ENCODE measurements at regions not wholly inside any gene's neighbourhood (a gene's known extent, or its start where the extent isn't known, plus 50 kb on each side); places are given as distances from the start of the nearest gene placed in this dataset.

- H3K4me3 ChIP-seq (ENCODE audit: low read depth, low read length), result no peak overlapping the region
- no peaks in the 10 kb centered on the region for H3K79me1 ChIP-seq (ENCODE audit: low read length)
- no peak for DNase-seq
Observed at GRCh38 chr18:60123031-60123430, 223.2 kb downstream of the PMAIP1 start.

GRCh38 chr18:60122339-60122738, 222.5 kb downstream of the PMAIP1 start:
- no peak overlapping the region for H3K4me2 ChIP-seq (ENCODE audit: low read length)
- no peak for DNase-seq
- H3K4me1 ChIP-seq (ENCODE audit: control insufficient read depth in 1 of 2, insufficient read depth in 2 of 2, low read length in 2 of 2), result no peaks in the 10 kb centered on the region
- no peak overlapping the region for H3K4ac ChIP-seq (ENCODE audit: low read depth, low read length)
- no peak overlapping the region for H3K9ac ChIP-seq (ENCODE audit: low read length)
- no peak overlapping the region for H3K4me3 ChIP-seq (ENCODE audit: low read depth, low read length)
- no peaks in the 10 kb centered on the region for H3K27me3 ChIP-seq (ENCODE audit: insufficient read depth, low read length)
- no peak overlapping the region for H2BK120ac ChIP-seq (ENCODE audit: insufficient read depth, low read length, poor library complexity)
- H3K23ac ChIP-seq (ENCODE audit: low read length), result no peak overlapping the region
- no peak overlapping the region for H4K91ac ChIP-seq (ENCODE audit: low read depth, low read length)
- no peak overlapping the region for H2AK5ac ChIP-seq (ENCODE audit: low read length)
- H3K27ac ChIP-seq (ENCODE audit: low read depth, low read length), result no peak overlapping the region
- H4K12ac ChIP-seq (ENCODE audit: low read depth, low read length), result no peak overlapping the region
- no peak overlapping the region for H2AFZ ChIP-seq (ENCODE audit: insufficient read depth, low read length, poor library complexity)
- H3K79me1 ChIP-seq (ENCODE audit: low read length), result no peaks in the 10 kb centered on the region
- no peak overlapping the region for H2BK12ac ChIP-seq (ENCODE audit: low read length)
- no peaks in the 10 kb centered on the region for H3K36me3 ChIP-seq (ENCODE audit: control insufficient read depth in 1 of 2, insufficient read depth in 2 of 2, low read length in 2 of 2)
- H3K79me2 ChIP-seq (ENCODE audit: control insufficient read depth, insufficient read depth, low read length, poor library complexity), result no peaks in the 10 kb centered on the region
- H4K8ac ChIP-seq (ENCODE audit: low read depth, low read length), result no peak overlapping the region
- no peak overlapping the region for H2BK5ac ChIP-seq (ENCODE audit: low read depth, low read length, poor library complexity)
- no peak overlapping the region for H3K18ac ChIP-seq (ENCODE audit: low read length)
- peaks cover 1% of the 10 kb centered on the region for H3K9me3 ChIP-seq (ENCODE audit: insufficient read depth, low read depth, low read length)
- H3K14ac ChIP-seq (ENCODE audit: low read length), result no peak overlapping the region

More at GRCh38 chr18:60123031-60123430, 223.2 kb downstream of the PMAIP1 start:
- no peaks in the 10 kb centered on the region for H3K4me1 ChIP-seq (ENCODE audit: control insufficient read depth in 1 of 2, insufficient read depth in 2 of 2, low read length in 2 of 2)
- no peaks in the 10 kb centered on the region for H3K79me2 ChIP-seq (ENCODE audit: control insufficient read depth, insufficient read depth, low read length, poor library complexity)
- no peak overlapping the region for H3K9ac ChIP-seq (ENCODE audit: low read length)
- H3K27me3 ChIP-seq (ENCODE audit: insufficient read depth, low read length), result no peaks in the 10 kb centered on the region
- no peak overlapping the region for H3K23ac ChIP-seq (ENCODE audit: low read length)
- H4K91ac ChIP-seq (ENCODE audit: low read depth, low read length), result no peak overlapping the region
- no CpG with 5 or more reads among the region's 1 CpG for WGBS (ENCODE audit: extremely low coverage, insufficient coverage, insufficient read length)
- H3K4me2 ChIP-seq (ENCODE audit: low read length), result no peak overlapping the region
- H3K18ac ChIP-seq (ENCODE audit: low read length), result no peak overlapping the region
- no peak overlapping the region for H4K12ac ChIP-seq (ENCODE audit: low read depth, low read length)
- no peak overlapping the region for H3K27ac ChIP-seq (ENCODE audit: low read depth, low read length)
- no peak overlapping the region for H3K4ac ChIP-seq (ENCODE audit: low read depth, low read length)
- no peak overlapping the region for H3K14ac ChIP-seq (ENCODE audit: low read length)
- no peak overlapping the region for H2BK12ac ChIP-seq (ENCODE audit: low read length)
- H2AK5ac ChIP-seq (ENCODE audit: low read length), result no peak overlapping the region
- H2AFZ ChIP-seq (ENCODE audit: insufficient read depth, low read length, poor library complexity), result no peak overlapping the region
- no peak overlapping the region for H4K8ac ChIP-seq (ENCODE audit: low read depth, low read length)
- no peaks in the 10 kb centered on the region for H3K36me3 ChIP-seq (ENCODE audit: control insufficient read depth in 1 of 2, insufficient read depth in 2 of 2, low read length in 2 of 2)
- no peak overlapping the region for H2BK5ac ChIP-seq (ENCODE audit: low read depth, low read length, poor library complexity)
- no peak overlapping the region for H2BK120ac ChIP-seq (ENCODE audit: insufficient read depth, low read length, poor library complexity)
- H3K9me3 ChIP-seq (ENCODE audit: insufficient read depth, low read depth, low read length), result peaks cover 2% of the 10 kb centered on the region

GRCh38 chr18:60120231-60120750, 220.5 kb downstream of the PMAIP1 start:
- Histone ChIP-seq H3K79me2 (ENCODE audit: control insufficient read depth, insufficient read depth, low read length, poor library complexity) (no peaks in the 10 kb centered on the region), H3K4me2 (ENCODE audit: low read length) (no peak overlapping the region), H3K23ac (ENCODE audit: low read length) (no peak overlapping the region), H3K4ac (ENCODE audit: low read depth, low read length) (no peak overlapping the region), H3K14ac (ENCODE audit: low read length) (no peak overlapping the region), H3K4me1 (ENCODE audit: control insufficient read depth in 1 of 2, insufficient read depth in 2 of 2, low read length in 2 of 2) (no peaks in the 10 kb centered on the region), H3K27me3 (ENCODE audit: insufficient read depth, low read length) (no peaks in the 10 kb centered on the region), H3K36me3 (ENCODE audit: control insufficient read depth in 1 of 2, insufficient read depth in 2 of 2, low read length in 2 of 2) (no peaks in the 10 kb centered on the region), H3K9me3 (ENCODE audit: insufficient read depth, low read depth, low read length) (no peaks in the 10 kb centered on the region), H4K91ac (ENCODE audit: low read depth, low read length) (no peak overlapping the region), H3K79me1 (ENCODE audit: low read length) (no peaks in the 10 kb centered on the region), H2BK120ac (ENCODE audit: insufficient read depth, low read length, poor library complexity) (no peak overlapping the region), H2BK5ac (ENCODE audit: low read depth, low read length, poor library complexity) (no peak overlapping the region), H4K12ac (ENCODE audit: low read depth, low read length) (no peak overlapping the region), H3K9ac (ENCODE audit: low read length) (no peak overlapping the region), H3K4me3 (ENCODE audit: low read depth, low read length) (no peak overlapping the region), H2BK12ac (ENCODE audit: low read length) (no peak overlapping the region), H2AK5ac (ENCODE audit: low read length) (no peak overlapping the region), H4K8ac (ENCODE audit: low read depth, low read length) (no peak overlapping the region), H3K18ac (ENCODE audit: low read length) (no peak overlapping the region), H2AFZ (ENCODE audit: insufficient read depth, low read length, poor library complexity) (no peak overlapping the region), H3K27ac (ENCODE audit: low read depth, low read length) (no peak overlapping the region)
- no CpG with 5 or more reads among the region's 5 CpGs for WGBS (ENCODE audit: extremely low coverage, insufficient coverage, insufficient read length)
- no peak for DNase-seq

- Histone ChIP-seq H3K9ac (ENCODE audit: low read length) (no peak overlapping the region), H4K8ac (ENCODE audit: low read depth, low read length) (no peak overlapping the region), H3K27me3 (ENCODE audit: insufficient read depth, low read length) (no peaks in the 10 kb centered on the region), H3K14ac (ENCODE audit: low read length) (no peak overlapping the region), H3K18ac (ENCODE audit: low read length) (no peak overlapping the region), H3K4me1 (ENCODE audit: control insufficient read depth in 1 of 2, insufficient read depth in 2 of 2, low read length in 2 of 2) (no peaks in the 10 kb centered on the region), H3K36me3 (ENCODE audit: control insufficient read depth in 1 of 2, insufficient read depth in 2 of 2, low read length in 2 of 2) (no peaks in the 10 kb centered on the region), H2BK12ac (ENCODE audit: low read length) (no peak overlapping the region), H3K27ac (ENCODE audit: low read depth, low read length) (no peak overlapping the region), H3K4me3 (ENCODE audit: low read depth, low read length) (no peak overlapping the region), H2AK5ac (ENCODE audit: low read length) (no peak overlapping the region), H3K79me1 (ENCODE audit: low read length) (no peaks in the 10 kb centered on the region), H4K91ac (ENCODE audit: low read depth, low read length) (no peak overlapping the region), H2BK120ac (ENCODE audit: insufficient read depth, low read length, poor library complexity) (no peak overlapping the region), H2BK5ac (ENCODE audit: low read depth, low read length, poor library complexity) (no peak overlapping the region), H2AFZ (ENCODE audit: insufficient read depth, low read length, poor library complexity) (no peak overlapping the region), H3K79me2 (ENCODE audit: control insufficient read depth, insufficient read depth, low read length, poor library complexity) (no peaks in the 10 kb centered on the region), H3K9me3 (ENCODE audit: insufficient read depth, low read depth, low read length) (no peaks in the 10 kb centered on the region), H4K12ac (ENCODE audit: low read depth, low read length) (no peak overlapping the region), H3K4me2 (ENCODE audit: low read length) (no peak overlapping the region), H3K23ac (ENCODE audit: low read length) (no peak overlapping the region), H3K4ac (ENCODE audit: low read depth, low read length) (no peak overlapping the region)
- WGBS (ENCODE audit: extremely low coverage, insufficient coverage, insufficient read length), result no CpG with 5 or more reads among the region's 6 CpGs
- no peak for DNase-seq
Observed at GRCh38 chr18:60117321-60117720, 217.5 kb downstream of the PMAIP1 start.

Measured in trophoblast cell (in vitro differentiated cells and primary cell).